ENCODE measurements at regions not wholly inside any gene's neighbourhood (a gene's known extent, or its start where the extent isn't known, plus 50 kb on each side); places are given as distances from the start of the nearest gene placed in this dataset.
A peak's percentile ranks its signal among the peaks of the same experiment; 100 is the strongest.

DNA sequence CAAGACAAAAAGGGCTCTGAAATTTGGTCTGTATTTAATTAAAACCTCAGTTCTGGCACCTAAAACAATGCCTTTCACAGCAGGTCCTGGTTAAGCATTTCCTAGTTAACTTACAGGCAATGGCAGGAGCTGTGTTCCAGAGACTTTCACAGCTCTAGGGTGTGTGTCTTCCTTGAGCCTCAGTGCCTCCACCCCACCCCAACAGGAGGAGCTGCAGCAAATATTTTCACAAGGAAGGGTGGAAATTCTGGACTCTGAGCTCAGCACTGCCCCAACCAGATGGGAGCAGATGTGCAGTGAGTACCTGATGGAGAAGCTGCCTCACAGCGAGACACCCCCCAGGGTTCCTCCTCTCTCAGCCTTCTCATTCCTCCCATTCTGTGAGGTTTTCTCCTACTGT, 106.3 kb upstream of the SPATA12 start:
- CTCF ChIA-PET, result no interaction called here
- intact Hi-C loops (cut with micrococcal nuclease), result no loop called here
- Histone ChIP-seq H3K27me3 (ENCODE audit: insufficient read depth, low read length) (no peaks in the 10 kb centered on the region), H3K9me3 (ENCODE audit: control insufficient read depth in 1 of 2, insufficient read depth in 1 of 2, low read depth in 1 of 2, low read length in 2 of 2) (no peaks in the 10 kb centered on the region), H3K79me2 (ENCODE audit: insufficient read depth, low read length) (no peaks in the 10 kb centered on the region), H3K9me2 (ENCODE audit: insufficient read depth) (no peaks in the 10 kb centered on the region), H3K4me3 (replicated peaks in 1 of 2; ENCODE audit: low read depth in 1 of 2, low read length in 2 of 2) (no peak overlapping the region), H3K4me2 (ENCODE audit: low read length) (no peak overlapping the region), H4K20me1 (ENCODE audit: insufficient read depth) (no peaks in the 10 kb centered on the region), H2AFZ (ENCODE audit: low read depth, low read length, poor library complexity, severe bottlenecking) (no peak overlapping the region), H3K36me3 (ENCODE audit: control insufficient read depth in 1 of 2, insufficient read depth in 2 of 2, low read length in 2 of 2) (no peaks in the 10 kb centered on the region), H3K9ac (ENCODE audit: low read length) (no peak overlapping the region), H3K4me1 (ENCODE audit: control insufficient read depth in 1 of 2, insufficient read depth in 2 of 2, low read length in 2 of 2) (no peaks in the 10 kb centered on the region), H3K27ac (ENCODE audit: low read depth, low read length) (no peak overlapping the region)
- TF ChIP-seq CEBPB (IDR thresholded peaks at IDR 0.05; ENCODE audit: low read depth) (no peak), SIN3A (IDR thresholded peaks at IDR 0.05; ENCODE audit: low read depth) (no peak), ZNF274 (IDR thresholded peaks at IDR 0.05; ENCODE audit: low read depth, low read length) (no peak), ZFX (IDR thresholded peaks at IDR 0.05) (no peak), EZH2phosphoT487 (IDR thresholded peaks at IDR 0.05; ENCODE audit: borderline replicate concordance) (no peak), POLR2AphosphoS5 (IDR thresholded peaks at IDR 0.05; ENCODE audit: low read depth, low read length) (no peak), CTCF (IDR thresholded peaks at IDR 0.05 in 2 of 3, conservative IDR thresholded peaks at IDR 0.05 in 1 of 3; ENCODE audit: borderline replicate concordance in 1 of 3, insufficient read depth in 1 of 3, low read depth in 2 of 3, low read length in 2 of 3) (no peak)
- DNase-seq (ENCODE audit: low read depth, low spot score), result no peak
- no TSS peak for BruUV-seq (replicated peaks)
- RAD21 ChIA-PET (ENCODE audit: low non-redundant PET in 1 of 2, low total read pairs in 2 of 2, uncharacterized antibody in 2 of 2, unreplicated experiment in 2 of 2), result no interaction called here
- peak; percentile 72 for ATAC-seq
- POLR2A ChIA-PET, result no interaction called here

DNA sequence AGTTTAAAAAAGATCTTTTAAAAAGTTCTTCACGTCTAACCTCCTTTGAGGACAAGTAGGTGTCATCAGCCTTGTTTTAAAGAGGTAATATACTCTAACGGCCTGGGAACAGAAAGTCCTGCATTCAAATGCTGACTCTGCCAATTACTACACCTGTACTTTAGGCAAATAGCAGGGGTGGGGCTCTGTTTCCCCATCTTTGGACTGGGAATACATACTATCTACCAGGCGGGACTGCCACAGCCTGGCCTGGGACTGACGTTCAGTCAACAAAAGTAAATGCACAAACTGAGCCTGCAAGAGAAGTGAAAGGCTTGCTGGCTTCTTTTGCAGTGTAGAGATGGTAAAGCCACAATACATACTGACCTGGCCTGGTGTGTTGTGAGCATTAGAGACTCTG, 107.6 kb upstream of the SPATA12 start:
- H3K9ac ChIP-seq (ENCODE audit: low read length), result no peak overlapping the region
- H2AFZ ChIP-seq (ENCODE audit: low read depth, low read length, poor library complexity, severe bottlenecking), result no peak overlapping the region
- ATAC-seq (no peak), DNase-seq (ENCODE audit: low read depth, low spot score) (no peak)
- no peaks in the 10 kb centered on the region for H4K20me1 ChIP-seq (ENCODE audit: insufficient read depth)
- H3K4me3 ChIP-seq (replicated peaks in 1 of 2; ENCODE audit: low read depth in 1 of 2, low read length in 2 of 2), result no peak overlapping the region
- H3K79me2 ChIP-seq (ENCODE audit: insufficient read depth, low read length), result no peaks in the 10 kb centered on the region
- no peaks in the 10 kb centered on the region for H3K36me3 ChIP-seq (ENCODE audit: control insufficient read depth in 1 of 2, insufficient read depth in 2 of 2, low read length in 2 of 2)
- H3K9me2 ChIP-seq (ENCODE audit: insufficient read depth), result no peaks in the 10 kb centered on the region
- H3K27me3 ChIP-seq (ENCODE audit: insufficient read depth, low read length), result no peaks in the 10 kb centered on the region
- intact Hi-C loops (cut with micrococcal nuclease), result no loop called here
- BruUV-seq (replicated peaks), result no TSS peak
- no peak overlapping the region for H3K27ac ChIP-seq (ENCODE audit: low read depth, low read length)
- TF ChIP-seq POLR2AphosphoS5 (IDR thresholded peaks at IDR 0.05; ENCODE audit: low read depth, low read length), result no peak
- ChIA-PET CTCF (no interaction called here), POLR2A (no interaction called here), RAD21 (ENCODE audit: low non-redundant PET in 1 of 2, low total read pairs in 2 of 2, uncharacterized antibody in 2 of 2, unreplicated experiment in 2 of 2) (no interaction called here)
- H3K9me3 ChIP-seq (ENCODE audit: control insufficient read depth in 1 of 2, insufficient read depth in 1 of 2, low read depth in 1 of 2, low read length in 2 of 2), result no peaks in the 10 kb centered on the region
- H3K4me1 ChIP-seq (ENCODE audit: control insufficient read depth in 1 of 2, insufficient read depth in 2 of 2, low read length in 2 of 2), result no peaks in the 10 kb centered on the region
- no peak overlapping the region for H3K4me2 ChIP-seq (ENCODE audit: low read length)

Measured in HCT116 (cell line).